ENCODE measurements at regions not wholly inside any gene's neighbourhood (a gene's known extent, or its start where the extent isn't known, plus 50 kb on each side); places are given as distances from the start of the nearest gene placed in this dataset.
"Not testable (repeated sequence)": the region's sequence is repeated elsewhere in the genome, so short reads cannot be mapped to it uniquely, and the experiment has no call there.

DNA sequence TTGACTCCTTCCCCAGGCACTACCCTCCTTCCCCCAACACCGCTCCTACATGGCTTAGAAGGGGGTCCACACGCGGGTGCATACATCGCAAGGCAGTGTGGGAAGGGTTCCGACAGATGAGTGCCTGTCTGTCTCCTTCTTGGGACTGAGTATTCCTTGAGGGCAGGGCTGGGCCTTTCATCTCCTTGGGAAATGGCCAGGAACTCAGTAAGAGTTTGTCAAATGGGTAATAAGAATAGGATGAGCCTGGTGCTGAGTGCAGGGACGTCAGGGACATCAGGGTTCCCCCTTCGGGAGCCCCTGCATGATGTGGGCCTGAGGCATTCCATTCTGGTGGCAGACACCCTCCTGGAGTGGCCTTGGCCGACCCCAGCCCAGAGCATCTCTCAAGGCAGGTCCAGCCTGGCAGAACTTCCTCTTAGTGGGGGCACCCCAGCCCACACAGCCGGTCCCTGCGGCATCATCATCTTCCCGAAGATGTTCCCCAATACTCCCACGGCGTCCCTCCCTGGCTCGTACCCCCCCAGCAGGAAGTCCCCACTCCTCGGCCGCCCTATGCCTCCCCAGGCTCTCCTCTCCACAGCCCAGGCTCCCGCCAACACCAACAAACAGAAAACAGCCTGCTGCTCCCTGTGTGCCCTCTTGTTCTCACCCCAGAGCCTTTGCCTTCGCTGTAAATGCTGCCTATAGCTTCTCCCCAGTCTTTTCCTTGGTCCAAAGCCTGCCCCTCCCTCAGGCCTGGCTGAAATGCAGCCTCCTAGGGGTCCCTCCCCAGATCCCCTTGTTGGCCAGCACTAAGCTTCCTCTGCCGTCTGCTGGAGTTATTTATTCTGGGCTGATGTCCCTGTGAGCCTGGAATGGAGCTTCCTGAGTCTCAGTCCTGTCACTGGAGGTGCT is 67.5 kb upstream of the LCTL start:
- H3K36me3 Mint-ChIP-seq = no peaks in the 10 kb centered on the region
- Histone ChIP-seq H3K27ac (ENCODE audit: low read depth, low read length) (no peak overlapping the region), H3K4me1 (ENCODE audit: insufficient read depth, low read length) (peaks cover 5% of the 10 kb centered on the region), H3K4me3 (ENCODE audit: low read length) (no peak overlapping the region), H3K9me3 (ENCODE audit: low read length) (no peaks in the 10 kb centered on the region), H3K27me3 (ENCODE audit: insufficient read depth, low read length, poor library complexity, severe bottlenecking) (no peaks in the 10 kb centered on the region), H3K36me3 (ENCODE audit: insufficient read depth, low read length) (no peaks in the 10 kb centered on the region)
- DNase-seq = no peak
- peaks cover 4 to 6% (median 5%) of the 10 kb centered on the region in 3 donors for H3K4me1 Mint-ChIP-seq
- POLR2A ChIA-PET = no interaction called here
- H3K27me3 Mint-ChIP-seq = no peaks in the 10 kb centered on the region
- peak overlapping the region in 1 of 8 donors; percentile 38 for H3K27ac Mint-ChIP-seq
- CTCF ChIA-PET = no interaction called here
- H3K9me3 Mint-ChIP-seq = no peaks in the 10 kb centered on the region
- H3K4me3 Mint-ChIP-seq = no peak overlapping the region

DNA sequence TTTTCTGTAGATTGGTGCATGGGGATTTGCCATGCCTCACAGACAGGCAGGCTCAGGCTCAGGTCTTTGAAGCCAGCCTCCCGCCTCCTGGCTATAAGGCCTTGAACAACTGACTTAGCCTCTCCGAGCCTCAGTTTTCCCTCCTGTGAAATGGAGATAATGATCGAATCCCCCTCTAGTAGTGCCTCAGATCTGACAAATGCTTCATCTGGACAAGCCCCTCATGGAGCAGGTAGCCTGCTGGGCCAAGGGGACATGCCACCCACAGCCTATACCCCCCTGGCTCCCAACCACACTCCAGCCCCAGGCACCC is 68.1 kb upstream of the LCTL start:
- H3K36me3 ChIP-seq (ENCODE audit: insufficient read depth, low read length) = no peaks in the 10 kb centered on the region
- H3K4me1 ChIP-seq (ENCODE audit: insufficient read depth, low read length) = peaks cover 9% of the 10 kb centered on the region
- POLR2A ChIA-PET = no interaction called here

DNA sequence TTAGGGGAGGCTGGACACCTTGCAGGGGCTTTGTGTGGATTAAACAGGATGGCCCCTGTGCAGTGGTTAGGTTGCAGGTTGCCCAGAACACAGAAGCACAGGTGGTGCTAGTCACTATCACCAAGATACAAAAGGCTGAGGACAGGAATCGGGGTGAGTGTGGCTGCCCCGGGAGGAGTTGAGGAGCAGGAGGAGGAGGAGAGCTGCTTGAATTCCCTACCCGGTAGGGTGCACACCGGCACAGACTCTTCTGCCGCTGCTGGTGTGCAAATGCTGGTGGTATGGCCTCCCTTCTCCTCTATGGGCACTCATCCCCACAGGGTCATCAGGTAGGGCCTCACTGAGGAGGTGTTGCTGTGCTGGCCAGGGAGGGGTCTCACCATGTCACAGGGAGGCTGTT is 67.5 kb upstream of the SMAD6 start:
- DNase-seq = no peak
- Histone ChIP-seq H3K27ac (ENCODE audit: low read depth, low read length) (no peak overlapping the region), H3K27me3 (ENCODE audit: insufficient read depth, low read length, poor library complexity, severe bottlenecking) (no peaks in the 10 kb centered on the region), H3K4me1 (ENCODE audit: insufficient read depth, low read length) (peaks cover 9% of the 10 kb centered on the region), H3K4me3 (ENCODE audit: low read length) (no peak overlapping the region), H3K9me3 (ENCODE audit: low read length) (no peaks in the 10 kb centered on the region), H3K36me3 (ENCODE audit: insufficient read depth, low read length) (no peaks in the 10 kb centered on the region)
- POLR2A ChIA-PET = no interaction called here
- CTCF ChIA-PET = no interaction called here
- no peaks in the 10 kb centered on the region for H3K9me3 Mint-ChIP-seq
- H3K4me1 Mint-ChIP-seq = peaks cover 9 to 11% (median 9%) of the 10 kb centered on the region in 3 donors
- H3K27me3 Mint-ChIP-seq = no peaks in the 10 kb centered on the region
- H3K4me3 Mint-ChIP-seq = no peak overlapping the region
- no peaks in the 10 kb centered on the region for H3K36me3 Mint-ChIP-seq
- no peak overlapping the region for H3K27ac Mint-ChIP-seq

More for the DNA sequence above, 68.1 kb upstream of the LCTL start:
- Histone ChIP-seq H3K4me3 (ENCODE audit: low read length) (no peak overlapping the region), H3K27me3 (ENCODE audit: insufficient read depth, low read length, poor library complexity, severe bottlenecking) (no peaks in the 10 kb centered on the region), H3K27ac (ENCODE audit: low read depth, low read length) (no peak overlapping the region), H3K9me3 (ENCODE audit: low read length) (no peaks in the 10 kb centered on the region)
- Mint-ChIP-seq H3K36me3 (no peaks in the 10 kb centered on the region), H3K9me3 (no peaks in the 10 kb centered on the region), H3K4me1 (peaks cover 9 to 11% (median 9%) of the 10 kb centered on the region in 3 donors), H3K27me3 (no peaks in the 10 kb centered on the region), H3K27ac (peak overlapping the region in 1 of 8 donors; percentile 38), H3K4me3 (no peak overlapping the region)
- CTCF ChIA-PET = no interaction called here
- no peak for DNase-seq

DNA sequence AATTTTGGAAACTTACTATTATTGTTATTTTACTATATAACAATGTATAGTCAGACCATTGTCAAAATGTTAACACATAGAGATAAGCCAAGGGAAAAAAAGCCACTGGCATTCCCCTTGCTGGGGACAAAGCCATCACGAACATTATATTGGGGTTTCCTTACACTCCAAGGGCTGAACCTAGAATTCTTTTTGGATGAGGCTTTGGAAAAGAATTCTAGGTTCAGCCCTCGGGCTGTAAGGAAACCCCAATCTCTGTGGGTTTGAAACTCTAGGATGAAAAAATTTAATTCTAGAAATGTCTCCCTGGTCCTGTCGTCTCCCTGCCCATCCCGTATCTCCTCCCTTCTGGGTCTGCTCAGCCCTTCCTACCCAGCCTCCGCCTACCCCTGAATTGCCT is 67.0 kb upstream of the SMAD6 start:
- CTCF ChIA-PET = no interaction called here
- no peak overlapping the region for H3K27ac ChIP-seq (ENCODE audit: low read depth, low read length)
- no peaks in the 10 kb centered on the region for H3K36me3 Mint-ChIP-seq
- POLR2A ChIA-PET = no interaction called here
- no peak for DNase-seq
- no peak overlapping the region for H3K4me3 ChIP-seq (ENCODE audit: low read length)
- H3K9me3 ChIP-seq (ENCODE audit: low read length) = no peaks in the 10 kb centered on the region
- H3K27ac Mint-ChIP-seq = peak overlapping the region in 1 of 8 donors; percentile 75
- no peaks in the 10 kb centered on the region for H3K9me3 Mint-ChIP-seq
- H3K27me3 Mint-ChIP-seq = no peaks in the 10 kb centered on the region
- H3K27me3 ChIP-seq (ENCODE audit: insufficient read depth, low read length, poor library complexity, severe bottlenecking) = no peaks in the 10 kb centered on the region
- H3K4me3 Mint-ChIP-seq = no peak overlapping the region
- H3K4me1 ChIP-seq (ENCODE audit: insufficient read depth, low read length) = peaks cover 9% of the 10 kb centered on the region
- peaks cover 9 to 11% (median 9%) of the 10 kb centered on the region in 3 donors for H3K4me1 Mint-ChIP-seq
- no peaks in the 10 kb centered on the region for H3K36me3 ChIP-seq (ENCODE audit: insufficient read depth, low read length)

DNA sequence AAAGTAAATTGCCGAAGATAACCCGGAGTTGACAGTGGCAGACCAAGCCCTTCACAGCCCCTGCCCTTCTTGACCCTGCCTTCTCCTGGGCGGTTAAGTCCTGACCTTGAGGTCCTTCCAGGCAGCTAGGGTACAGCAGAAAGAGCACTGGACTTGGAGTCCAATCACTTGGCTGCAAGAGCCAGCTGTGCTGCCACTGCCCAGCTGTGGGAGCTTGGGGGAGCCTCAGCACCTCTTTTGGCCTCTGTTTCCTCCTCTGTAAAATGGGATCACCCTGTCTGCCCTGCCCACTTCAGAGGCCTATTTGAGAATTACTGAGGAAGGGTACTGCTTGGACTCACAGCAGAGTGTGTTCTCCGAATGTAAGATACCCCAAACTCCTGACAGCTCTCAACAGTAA is 66.2 kb upstream of the SMAD6 start:
- Mint-ChIP-seq H3K27ac (no peak overlapping the region), H3K36me3 (no peaks in the 10 kb centered on the region), H3K9me3 (no peaks in the 10 kb centered on the region), H3K4me1 (peaks cover 9 to 11% (median 9%) of the 10 kb centered on the region in 3 donors), H3K27me3 (no peaks in the 10 kb centered on the region), H3K4me3 (peak overlapping the region in 1 of 7 donors; percentile 52)
- no peaks in the 10 kb centered on the region for H3K27me3 ChIP-seq (ENCODE audit: insufficient read depth, low read length, poor library complexity, severe bottlenecking)
- H3K9me3 ChIP-seq (ENCODE audit: low read length) = no peaks in the 10 kb centered on the region
- no peaks in the 10 kb centered on the region for H3K36me3 ChIP-seq (ENCODE audit: insufficient read depth, low read length)
- no peak for DNase-seq
- H3K4me3 ChIP-seq (ENCODE audit: low read length) = no peak overlapping the region
- H3K4me1 ChIP-seq (ENCODE audit: insufficient read depth, low read length) = peaks cover 9% of the 10 kb centered on the region
- POLR2A ChIA-PET = no interaction called here
- H3K27ac ChIP-seq (ENCODE audit: low read depth, low read length) = no peak overlapping the region
- CTCF ChIA-PET = no interaction called here

DNA sequence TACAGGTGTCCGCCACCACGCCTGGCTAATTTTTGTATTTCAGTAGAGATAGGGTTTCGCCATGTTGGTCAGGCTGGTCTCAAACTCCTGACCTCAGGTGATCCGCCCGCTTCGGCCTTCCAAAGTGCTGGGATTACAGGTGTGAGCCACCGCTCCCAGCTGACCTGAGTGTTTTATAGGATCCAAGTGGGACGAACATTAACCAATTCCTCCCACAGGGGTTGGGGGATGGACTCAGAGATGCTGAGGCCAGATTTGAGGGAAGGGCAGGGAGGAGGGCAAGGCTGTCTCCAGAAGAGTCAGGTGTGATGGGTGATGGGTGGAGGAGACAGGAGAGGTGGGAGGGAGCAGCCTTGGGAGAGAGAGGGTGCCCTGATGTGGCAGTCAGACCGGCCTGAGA is 65.0 kb upstream of the SMAD6 start:
- H3K36me3 Mint-ChIP-seq; POLR2A ChIA-PET; H3K4me1 ChIP-seq (ENCODE audit: insufficient read depth, low read length); H3K4me3 ChIP-seq (ENCODE audit: low read length); H3K27ac Mint-ChIP-seq; H3K9me3 Mint-ChIP-seq; DNase-seq; CTCF ChIA-PET; H3K4me3 Mint-ChIP-seq; H3K27me3 ChIP-seq (ENCODE audit: insufficient read depth, low read length, poor library complexity, severe bottlenecking); H3K27ac ChIP-seq (ENCODE audit: low read depth, low read length); H3K27me3 Mint-ChIP-seq; H3K36me3 ChIP-seq (ENCODE audit: insufficient read depth, low read length); H3K9me3 ChIP-seq (ENCODE audit: low read length): not testable (repeated sequence)
- H3K4me1 Mint-ChIP-seq = peaks cover 9 to 11% (median 9%) of the 10 kb centered on the region in 3 donors

DNA sequence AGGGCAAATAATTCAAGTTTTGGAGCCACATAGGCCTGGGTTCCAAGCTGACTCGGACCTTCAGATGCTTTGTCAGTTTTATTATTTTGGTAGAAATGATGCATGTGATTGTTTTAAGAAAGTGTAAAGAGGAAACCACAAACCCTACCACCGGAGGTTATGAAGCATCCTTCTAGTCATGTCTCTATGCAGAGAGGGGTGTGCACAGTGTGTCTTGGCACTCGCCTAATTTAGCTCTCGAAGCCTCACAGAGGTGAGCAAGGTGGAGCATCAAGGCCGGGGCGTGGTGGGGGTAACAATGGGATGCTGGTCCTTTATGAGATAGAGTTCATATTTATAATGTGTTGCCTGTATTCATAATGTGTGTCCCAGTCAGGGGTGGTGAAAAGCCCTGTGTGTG is 63.7 kb upstream of the SMAD6 start:
- no peaks in the 10 kb centered on the region for H3K36me3 ChIP-seq (ENCODE audit: insufficient read depth, low read length)
- POLR2A ChIA-PET = no interaction called here
- no peaks in the 10 kb centered on the region for H3K27me3 ChIP-seq (ENCODE audit: insufficient read depth, low read length, poor library complexity, severe bottlenecking)
- H3K27ac Mint-ChIP-seq = peak overlapping the region in 5 of 8 donors; percentile 29 to 78 (median 48)
- CTCF ChIA-PET = interaction anchor here (1.0 kb wide), 1 partner anchor 18 kb away, joined by 3 read pairs; no protein-coding TSS in a partner anchor
- H3K36me3 Mint-ChIP-seq = no peaks in the 10 kb centered on the region
- no peak overlapping the region for H3K27ac ChIP-seq (ENCODE audit: low read depth, low read length)
- peaks cover 9% of the 10 kb centered on the region for H3K4me1 ChIP-seq (ENCODE audit: insufficient read depth, low read length)
- H3K27me3 Mint-ChIP-seq = no peaks in the 10 kb centered on the region
- H3K9me3 Mint-ChIP-seq = no peaks in the 10 kb centered on the region
- DNase-seq = no peak
- H3K4me3 ChIP-seq (ENCODE audit: low read length) = no peak overlapping the region
- H3K9me3 ChIP-seq (ENCODE audit: low read length) = no peaks in the 10 kb centered on the region
- peak overlapping the region in 1 of 7 donors; percentile 78 for H3K4me3 Mint-ChIP-seq
- peaks cover 9 to 11% (median 9%) of the 10 kb centered on the region in 3 donors for H3K4me1 Mint-ChIP-seq

DNA sequence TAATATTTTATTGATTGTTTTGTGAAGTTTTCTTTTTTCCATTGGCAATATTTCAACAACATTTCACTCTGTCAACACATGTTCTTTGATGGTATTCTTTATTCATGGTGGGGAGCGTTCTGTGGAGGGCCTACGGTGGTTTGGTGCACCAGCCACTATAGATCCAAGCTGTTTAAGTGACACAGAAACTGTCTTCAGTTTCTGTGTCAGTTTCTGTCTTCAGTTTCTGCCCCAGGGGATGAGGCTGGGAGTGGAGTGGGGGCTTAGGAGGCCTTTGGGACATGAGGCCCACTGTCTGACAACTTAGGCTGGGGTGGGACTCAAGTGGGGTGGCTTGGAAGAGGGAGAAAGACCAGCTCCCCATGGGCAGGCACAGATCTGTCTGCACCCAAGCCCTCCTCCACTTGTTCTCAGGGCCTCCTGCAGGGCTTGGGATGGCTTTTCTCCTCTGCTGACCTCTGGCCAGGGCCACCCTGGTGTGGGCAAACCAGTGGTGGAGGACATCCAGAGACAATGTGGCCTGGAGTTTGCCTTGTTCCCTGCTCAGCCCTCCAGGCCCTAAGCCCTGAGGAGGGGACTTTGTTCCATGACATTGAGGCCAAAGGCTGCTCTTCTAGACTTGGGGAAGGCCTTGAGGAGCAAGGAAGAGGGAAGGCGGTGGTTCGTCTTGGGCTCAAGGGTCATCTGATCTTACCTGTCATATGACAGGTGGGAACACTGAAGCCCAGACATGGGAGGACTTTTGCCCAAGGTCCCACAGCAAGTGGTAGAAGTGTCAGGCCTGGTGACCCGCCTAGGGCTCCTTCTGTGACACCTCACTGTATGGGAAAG is 60.3 kb upstream of the SMAD6 start:
- H3K27ac ChIP-seq (ENCODE audit: low read depth, low read length) = no peak overlapping the region
- Mint-ChIP-seq H3K4me3 (no peak overlapping the region), H3K36me3 (no peaks in the 10 kb centered on the region), H3K27ac (peak overlapping the region in 1 of 8 donors; percentile 60), H3K9me3 (no peaks in the 10 kb centered on the region), H3K4me1 (peaks cover 9 to 11% (median 9%) of the 10 kb centered on the region in 3 donors), H3K27me3 (no peaks in the 10 kb centered on the region)
- H3K36me3 ChIP-seq (ENCODE audit: insufficient read depth, low read length) = no peaks in the 10 kb centered on the region
- DNase-seq = no peak
- no peaks in the 10 kb centered on the region for H3K27me3 ChIP-seq (ENCODE audit: insufficient read depth, low read length, poor library complexity, severe bottlenecking)
- ChIA-PET CTCF (no interaction called here), POLR2A (no interaction called here)
- H3K9me3 ChIP-seq (ENCODE audit: low read length) = no peaks in the 10 kb centered on the region
- peaks cover 9% of the 10 kb centered on the region for H3K4me1 ChIP-seq (ENCODE audit: insufficient read depth, low read length)
- H3K4me3 ChIP-seq (ENCODE audit: low read length) = no peak overlapping the region

All from CD8-positive, alpha-beta memory T cell (primary cell).